DLD1 (cell line): ENCODE measurements at regions not wholly inside any gene's neighbourhood (a gene's known extent, or its start where the extent isn't known, plus 50 kb on each side); places are given as distances from the start of the nearest gene placed in this dataset.
"Not testable (repeated sequence)": the region's sequence is repeated elsewhere in the genome, so short reads cannot be mapped to it uniquely, and the experiment has no call there.

Source experiments
- in situ Hi-C: cut with HindIII; loops from 2 replicates; pipeline ENCODE4 v1.10.0; 2017; ENCODE audit warnings: low sequenced_read_pairs

DNA sequence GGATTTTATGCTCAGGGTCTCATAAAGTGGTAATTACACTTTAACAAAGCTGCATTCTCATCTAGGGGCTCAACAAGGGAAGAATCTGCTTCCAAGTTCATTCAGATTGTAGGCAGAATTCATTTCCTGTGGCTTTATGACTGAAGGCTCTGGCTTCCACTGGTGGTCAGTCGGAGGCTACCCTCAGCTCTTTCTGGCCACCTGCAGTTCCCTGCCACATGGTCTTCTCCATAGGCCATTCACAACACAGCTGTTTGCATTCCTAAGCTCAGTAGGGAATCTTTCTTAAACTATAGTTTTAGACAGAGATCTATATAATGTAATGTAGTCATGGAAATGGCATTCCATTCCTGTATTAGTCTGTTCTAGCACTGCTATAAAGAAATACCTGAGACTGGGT lies 973.0 kb upstream of the SLIT2 start:
- in situ Hi-C loops: no loop called here

DNA sequence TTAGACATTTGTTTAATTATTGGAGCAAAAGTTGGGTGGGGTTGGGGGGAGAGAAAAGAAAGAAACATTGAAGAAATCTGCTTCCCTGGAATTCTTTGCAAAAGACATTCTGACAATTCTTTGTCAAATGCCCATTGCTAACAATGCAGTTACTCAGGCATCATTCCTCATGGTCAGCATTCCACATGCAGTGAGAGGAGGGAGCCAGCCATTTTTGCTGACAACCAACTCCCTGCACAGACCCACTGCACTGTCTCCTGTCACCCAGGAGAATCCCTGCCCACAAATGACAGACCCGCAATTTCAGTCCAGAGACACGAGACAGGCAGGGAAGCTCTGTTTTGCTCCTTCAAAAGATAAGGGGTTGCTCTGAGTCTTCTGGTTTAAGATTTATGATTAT lies 985.1 kb upstream of the SLIT2 start:
- in situ Hi-C loops: no loop called here

DNA sequence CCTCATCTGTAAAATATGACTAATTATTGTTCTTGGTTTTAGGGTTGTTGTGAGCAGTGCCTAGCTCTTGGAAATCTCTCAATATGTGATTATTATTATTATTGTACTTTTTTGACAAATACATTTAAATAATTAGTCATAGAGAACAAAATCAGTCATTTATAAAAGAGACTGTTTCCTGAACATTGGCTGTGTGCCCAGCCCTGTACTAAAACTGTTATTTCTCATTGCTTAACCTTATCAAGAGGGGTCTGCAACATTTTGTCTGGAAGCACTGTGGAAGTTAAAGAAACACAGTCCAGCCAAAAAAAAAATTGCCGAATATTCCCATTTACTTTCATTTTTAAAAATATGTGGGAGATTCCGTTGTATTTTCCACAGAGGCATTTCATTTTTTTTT lies 989.2 kb upstream of the SLIT2 start:
- in situ Hi-C loops: no loop called here

DNA sequence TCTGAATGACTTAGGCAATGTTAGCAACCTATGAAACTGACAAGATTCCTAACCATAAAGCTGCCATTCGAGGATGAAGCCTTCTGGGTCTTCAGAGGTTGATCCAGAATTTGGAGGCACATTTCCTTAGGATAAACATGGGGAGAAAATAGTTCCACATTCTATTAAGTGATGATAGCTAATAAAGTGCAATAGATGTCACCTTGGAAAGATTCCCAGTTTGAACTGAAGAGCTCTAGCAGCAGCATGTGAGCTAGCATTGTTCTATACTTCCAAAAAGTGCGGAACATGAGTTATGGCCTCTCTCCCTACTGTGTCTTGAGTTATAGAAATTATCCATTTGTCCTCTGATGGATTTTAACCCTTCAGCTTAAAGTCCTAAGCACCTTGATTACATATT lies 991.4 kb upstream of the SLIT2 start:
- in situ Hi-C loops: no loop called here

DNA sequence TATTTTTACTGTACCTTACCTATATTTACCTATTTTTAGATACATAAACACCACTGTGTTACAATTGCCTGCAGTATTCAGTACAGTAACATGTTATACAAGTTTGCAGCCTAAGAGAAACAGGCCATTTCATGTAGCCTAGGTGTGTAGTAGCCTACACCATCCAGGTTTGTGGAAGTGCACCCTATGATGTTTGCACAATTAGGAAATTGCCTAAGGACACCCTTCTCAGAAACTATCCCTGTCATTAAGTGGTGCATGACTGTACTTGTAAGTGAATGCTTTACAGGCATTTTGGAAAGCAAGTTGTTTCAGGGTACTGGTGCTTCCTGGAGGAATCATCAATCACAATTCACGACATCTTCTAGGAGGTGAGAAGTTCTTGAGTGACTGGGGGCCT lies 991.8 kb upstream of the SLIT2 start:
- in situ Hi-C loops: no loop called here

DNA sequence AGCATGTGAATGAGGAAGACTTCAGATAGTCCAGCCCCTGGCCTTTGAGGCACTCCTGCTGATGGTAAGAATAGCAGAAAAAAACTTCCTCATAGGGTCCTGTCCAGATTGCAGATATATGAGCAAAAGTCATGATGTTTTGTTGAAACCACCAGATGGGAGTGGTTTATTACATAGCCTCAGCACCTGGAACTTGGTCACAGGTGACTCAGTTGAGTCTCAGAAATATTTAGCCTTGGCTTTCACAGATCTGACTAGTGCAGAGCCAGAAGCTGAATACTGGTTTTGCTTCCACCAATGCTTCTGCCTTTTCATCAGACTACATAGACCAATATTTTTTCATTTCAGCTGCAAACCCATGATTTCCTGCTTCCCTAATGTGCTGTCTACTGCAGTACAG lies 994.9 kb upstream of the SLIT2 start:
- in situ Hi-C loops: no loop called here

DNA sequence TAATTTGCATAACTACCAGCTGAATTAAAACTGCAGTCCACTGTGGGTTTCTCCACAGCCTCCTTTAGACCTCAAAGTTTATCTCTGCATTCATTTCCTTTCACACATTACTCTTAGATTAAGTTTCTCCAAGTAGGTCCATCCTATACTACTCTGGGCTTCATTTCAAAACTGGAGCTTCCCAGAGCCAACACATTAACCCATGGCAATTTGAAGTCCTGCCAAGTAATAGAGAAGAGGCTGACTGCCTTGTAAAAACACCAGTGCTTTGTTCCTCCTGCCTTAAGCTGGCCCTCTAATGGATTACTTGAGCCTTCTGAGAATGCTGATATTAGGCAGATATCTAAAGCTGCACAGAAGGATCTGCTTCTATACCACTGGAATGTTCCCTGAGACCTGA lies 997.2 kb upstream of the SLIT2 start:
- in situ Hi-C loops: no loop called here

DNA sequence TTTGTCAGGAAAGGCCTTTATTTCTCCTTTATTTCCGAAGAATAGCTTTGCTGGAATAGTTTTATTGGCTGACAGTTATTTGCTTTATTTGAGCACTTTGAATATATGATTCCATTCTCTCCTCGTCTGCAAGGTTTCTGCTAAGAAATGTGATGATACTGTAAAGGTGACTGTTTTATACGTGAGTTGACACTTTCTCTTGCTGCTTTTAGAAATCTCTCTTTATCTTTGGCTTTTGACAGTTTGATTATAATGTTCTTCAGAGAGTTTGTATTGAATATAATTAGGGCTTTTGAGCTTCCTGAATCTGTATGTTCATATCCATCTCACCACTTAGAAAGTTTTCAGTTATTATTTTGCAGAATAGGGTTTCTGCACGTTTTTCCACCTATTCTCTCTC lies 1003.7 kb upstream of the SLIT2 start:
- in situ Hi-C loops: no loop called here

DNA sequence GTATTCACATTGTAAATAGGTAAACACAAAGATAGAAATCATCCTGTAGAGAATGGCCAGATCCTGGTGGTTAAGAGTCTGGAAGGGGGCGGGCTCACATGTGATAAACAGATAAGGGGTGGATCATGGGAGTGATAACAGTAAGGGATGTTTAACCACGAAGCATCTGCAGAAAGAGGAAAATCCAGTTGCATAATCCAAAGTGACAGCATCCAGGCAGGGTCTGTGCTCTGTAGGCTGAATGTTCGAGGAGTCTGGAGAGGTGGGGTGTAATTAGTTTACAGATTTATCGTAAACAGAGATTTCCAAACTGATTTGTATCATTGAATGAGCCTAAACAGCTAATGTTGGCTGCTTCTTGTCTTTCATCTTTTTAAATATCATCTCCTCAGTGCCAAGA lies 1009.8 kb upstream of the SLIT2 start:
- in situ Hi-C loops: no loop called here

DNA sequence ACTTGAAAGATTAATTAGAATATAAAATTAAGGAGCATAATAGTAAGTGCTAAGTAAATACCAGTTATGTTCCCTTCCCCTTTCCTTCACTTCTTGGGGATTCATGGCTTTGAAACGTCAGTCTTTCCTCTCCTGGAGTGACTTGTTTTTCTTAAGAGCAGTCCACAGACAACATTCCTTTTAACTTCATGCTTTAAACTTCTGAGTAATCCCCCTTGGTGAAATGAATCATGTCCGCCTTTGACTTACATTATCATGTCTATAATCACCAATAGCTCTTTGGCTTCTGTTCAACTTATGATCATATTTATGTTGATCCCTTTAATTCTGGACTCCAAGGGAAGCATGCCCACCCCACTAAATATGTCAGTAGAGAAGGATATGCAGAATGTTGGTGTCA lies 1012.1 kb upstream of the SLIT2 start:
- in situ Hi-C loops: no loop called here

DNA sequence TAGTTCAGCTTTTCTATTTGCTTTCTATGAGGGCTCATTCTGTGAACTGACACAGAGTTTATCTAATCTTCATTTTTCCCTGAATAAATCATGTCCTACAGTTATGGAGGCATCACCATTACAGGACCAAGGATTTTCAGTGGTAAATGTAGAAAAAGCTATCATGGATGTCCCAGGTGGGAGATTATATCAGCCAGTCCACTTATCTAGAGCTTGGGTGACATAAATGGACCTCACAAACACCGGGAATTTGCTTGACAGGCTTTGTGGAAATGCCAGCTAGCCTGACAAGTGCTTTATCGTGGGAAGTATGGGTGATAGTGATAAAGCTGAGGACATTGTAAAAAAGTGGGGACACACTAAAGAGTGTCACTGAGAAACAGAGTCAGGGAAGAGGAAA lies 1015.2 kb upstream of the SLIT2 start:
- in situ Hi-C loops: no loop called here

DNA sequence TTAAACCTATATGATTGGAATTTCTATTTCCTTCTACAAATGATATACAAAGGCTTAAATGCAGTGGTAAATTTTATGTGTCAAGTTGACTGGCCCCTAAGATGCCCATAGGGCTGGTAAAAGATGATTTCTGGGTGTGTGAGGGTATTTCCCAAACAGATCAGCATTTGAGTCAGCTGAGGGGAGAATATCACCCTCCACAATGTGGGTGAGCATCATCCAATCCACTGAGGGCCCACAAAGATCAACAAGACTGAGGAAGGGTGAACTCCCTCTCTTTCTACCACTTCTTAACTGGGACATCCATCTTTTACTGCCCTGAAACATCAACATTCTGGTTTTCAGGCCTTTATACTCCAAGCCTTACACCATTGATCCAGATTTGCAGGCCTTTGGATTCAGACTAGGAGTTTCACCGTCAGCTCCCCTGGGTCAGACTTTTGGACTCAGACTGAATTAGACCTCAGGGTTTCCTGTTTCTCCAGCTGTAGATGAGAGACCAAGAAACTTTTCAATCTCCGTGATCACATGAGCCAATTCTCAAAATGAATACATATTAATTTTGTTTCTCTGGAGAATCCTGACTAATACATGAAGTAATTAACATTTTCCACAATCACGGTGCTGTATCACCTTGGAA lies 1020.7 kb upstream of the SLIT2 start:
- in situ Hi-C loops: no loop called here

DNA sequence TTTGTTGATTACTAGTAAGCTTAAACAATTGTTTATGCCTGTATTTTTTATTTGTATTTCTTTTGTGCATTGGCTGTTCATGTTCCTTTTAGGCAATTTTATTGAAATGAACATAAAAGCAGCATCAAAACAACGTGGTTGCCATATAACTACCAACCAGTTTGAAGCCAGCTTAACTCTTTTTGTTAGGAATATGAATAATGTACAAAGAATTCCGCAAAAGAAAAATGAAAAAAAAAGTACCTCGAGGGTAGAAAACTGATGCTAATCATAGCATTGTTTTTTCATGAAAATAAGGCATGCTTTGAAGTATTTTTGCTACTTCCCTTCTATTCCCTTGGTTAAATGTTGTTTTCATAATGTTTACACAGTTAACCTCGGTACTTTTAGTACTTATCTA lies 1024.0 kb upstream of the SLIT2 start:
- in situ Hi-C loops: no loop called here

DNA sequence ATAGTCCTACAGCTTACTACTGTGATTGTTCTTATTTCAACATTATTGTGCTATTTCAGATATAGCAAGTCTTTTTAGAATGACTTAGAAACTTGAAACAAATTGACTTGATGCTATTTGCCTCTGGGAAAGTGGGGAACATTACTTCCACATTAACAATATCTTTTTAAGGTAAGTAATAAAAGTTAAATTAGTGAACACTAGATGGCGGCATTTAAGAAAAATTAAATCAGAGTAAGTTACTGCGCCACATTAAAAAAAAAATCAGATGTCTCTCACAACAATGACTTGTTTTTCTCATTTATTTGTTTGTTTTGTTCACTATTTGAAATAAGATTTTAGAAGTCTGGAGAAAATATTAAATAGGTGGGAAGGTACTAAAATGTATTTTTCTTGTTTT lies 1026.9 kb upstream of the SLIT2 start:
- in situ Hi-C loops: no loop called here

DNA sequence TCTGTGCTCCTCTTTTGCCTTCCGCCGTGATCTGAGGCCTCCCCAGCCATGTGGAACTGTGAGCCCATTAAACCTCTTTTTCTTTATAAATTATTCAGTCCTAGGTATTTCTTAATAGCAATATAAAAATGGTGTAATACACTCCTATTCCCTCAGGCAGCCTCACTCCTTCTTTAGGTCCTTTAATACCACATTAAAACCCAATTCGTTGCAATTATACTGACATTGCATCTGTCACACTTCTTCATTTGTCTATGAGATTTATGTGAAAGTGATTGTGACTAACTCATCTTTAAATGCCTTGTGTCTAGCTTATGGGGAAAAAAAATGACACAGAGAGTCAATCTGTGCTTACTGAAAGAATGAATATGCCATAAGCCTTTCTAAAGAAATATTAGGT lies 1035.2 kb upstream of the SLIT2 start:
- in situ Hi-C loops: no loop called here

DNA sequence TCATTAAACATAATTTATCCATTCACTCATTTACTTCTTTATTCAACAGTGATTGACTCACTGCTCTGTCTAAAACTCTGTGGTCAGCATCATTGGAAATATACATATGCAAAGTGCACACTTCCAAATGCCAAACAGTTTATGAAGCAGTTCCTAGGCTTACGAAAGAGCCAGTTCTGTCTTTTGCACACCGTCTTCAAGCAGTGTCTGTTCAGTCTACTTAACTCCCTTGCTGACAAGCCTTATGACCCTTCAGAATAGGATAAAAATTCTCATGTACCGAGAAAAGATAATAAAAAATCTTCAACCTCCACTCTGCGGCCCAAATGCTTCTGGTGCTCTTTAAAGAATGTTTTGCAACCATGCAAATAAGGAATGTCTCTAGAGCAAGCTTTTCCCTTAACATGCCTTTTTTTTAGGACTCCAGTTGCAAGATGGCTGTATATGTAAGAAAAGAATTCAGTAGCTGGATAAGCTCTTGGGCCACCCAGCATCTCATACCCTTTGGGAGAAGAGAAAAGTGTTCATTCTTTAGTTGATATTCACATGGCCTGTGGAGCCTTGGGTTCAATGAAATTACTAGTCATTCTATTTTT lies 1037.0 kb upstream of the SLIT2 start:
- in situ Hi-C loops: no loop called here

DNA sequence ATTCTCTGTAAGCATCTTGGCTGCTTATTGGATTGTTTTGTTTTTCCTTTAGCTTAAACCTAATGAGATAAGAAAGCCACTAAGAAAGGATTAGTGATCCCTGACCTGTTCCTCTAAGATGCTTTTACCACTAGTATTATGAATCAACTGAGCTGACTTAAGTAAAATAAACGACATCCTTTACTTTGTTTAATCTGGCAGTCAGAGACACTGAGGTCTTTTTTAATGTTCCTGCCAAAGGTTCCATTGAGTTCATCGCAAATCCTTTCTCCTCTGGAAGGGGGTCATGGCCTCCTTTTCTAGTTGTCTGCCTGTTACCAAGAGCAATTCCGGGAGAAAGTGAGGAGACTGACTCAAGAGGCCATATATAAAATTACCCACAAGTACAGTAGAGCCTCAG lies 1038.3 kb upstream of the SLIT2 start:
- in situ Hi-C loops: no loop called here

DNA sequence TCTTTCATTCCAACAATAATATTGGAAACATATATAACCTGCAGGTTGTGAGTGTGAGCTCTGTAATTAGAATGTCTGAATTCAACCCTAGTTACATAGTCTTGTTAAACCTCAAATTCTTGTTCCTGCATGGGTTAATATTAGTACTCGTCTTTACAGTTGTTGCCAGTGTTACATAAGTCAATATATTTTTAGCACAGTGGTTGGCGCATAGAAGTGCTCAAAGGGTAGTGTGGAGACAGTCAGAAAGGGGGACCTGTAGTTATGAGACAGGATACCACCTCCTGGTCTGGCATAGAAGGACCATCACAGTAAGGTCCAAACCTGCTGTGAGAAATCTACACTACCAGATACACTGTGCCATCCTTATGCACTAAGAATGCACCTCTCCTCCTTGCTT lies 1045.9 kb upstream of the SLIT2 start:
- in situ Hi-C loops: no loop called here

DNA sequence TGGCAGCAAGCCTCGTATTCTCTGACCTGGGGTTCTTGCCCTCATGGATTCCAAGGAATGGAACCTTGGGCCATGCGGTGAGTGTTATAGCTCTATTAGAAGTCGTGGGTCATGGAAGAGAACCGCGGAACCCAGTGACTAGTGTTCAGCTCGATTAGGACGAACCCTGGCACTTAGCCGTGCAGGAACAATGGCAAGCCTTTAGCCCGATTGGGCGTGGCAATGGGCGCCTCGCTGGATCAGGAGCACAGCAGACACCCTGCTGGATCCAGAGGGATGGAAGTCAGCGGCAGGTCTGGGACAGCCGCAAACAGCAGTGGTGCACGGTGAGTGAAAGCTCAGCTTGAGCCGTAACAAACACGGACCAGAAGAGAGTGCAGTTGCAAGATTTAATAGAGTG lies 1053.9 kb upstream of the SLIT2 start:
- in situ Hi-C loops: not testable (repeated sequence)

DNA sequence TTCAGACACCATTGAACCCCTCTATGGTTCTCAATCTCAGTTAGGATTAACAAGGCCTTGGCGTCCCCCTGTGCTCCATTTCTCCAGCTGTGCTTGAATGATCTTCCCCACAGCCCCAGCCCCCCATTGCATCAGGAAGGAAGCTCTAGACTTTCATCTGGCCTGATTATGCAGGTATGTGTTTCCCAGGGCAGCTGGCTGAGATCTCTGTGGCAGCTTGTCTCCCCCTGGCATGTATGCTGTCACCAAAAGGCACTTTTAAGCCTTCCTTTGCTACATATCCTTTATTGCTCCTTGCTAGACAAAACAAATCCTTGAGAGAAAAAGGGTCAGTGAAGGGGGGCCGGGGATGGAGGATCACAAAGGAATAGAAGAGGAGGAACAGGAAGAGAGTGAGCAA lies 1056.0 kb upstream of the SLIT2 start:
- in situ Hi-C loops: no loop called here

DNA sequence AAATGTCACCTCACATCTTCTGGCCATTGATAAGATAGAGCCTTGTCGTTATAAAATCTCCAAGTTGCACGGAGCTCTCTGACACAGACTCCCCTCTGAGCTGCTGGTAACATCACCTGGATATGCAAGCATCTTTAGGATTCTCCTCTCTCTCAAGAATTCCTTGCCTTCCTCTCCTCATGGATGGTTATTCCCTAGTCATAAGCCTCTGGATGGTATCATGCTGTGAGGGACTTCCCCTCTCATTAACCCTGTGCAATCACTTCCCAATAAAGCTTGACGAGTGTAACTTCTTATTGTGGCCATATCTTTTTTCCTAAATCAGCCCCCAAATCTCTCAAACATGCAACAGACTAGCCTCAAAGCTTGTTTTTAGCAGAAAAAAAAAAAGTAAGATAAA lies 1057.0 kb upstream of the SLIT2 start:
- in situ Hi-C loops: no loop called here

DNA sequence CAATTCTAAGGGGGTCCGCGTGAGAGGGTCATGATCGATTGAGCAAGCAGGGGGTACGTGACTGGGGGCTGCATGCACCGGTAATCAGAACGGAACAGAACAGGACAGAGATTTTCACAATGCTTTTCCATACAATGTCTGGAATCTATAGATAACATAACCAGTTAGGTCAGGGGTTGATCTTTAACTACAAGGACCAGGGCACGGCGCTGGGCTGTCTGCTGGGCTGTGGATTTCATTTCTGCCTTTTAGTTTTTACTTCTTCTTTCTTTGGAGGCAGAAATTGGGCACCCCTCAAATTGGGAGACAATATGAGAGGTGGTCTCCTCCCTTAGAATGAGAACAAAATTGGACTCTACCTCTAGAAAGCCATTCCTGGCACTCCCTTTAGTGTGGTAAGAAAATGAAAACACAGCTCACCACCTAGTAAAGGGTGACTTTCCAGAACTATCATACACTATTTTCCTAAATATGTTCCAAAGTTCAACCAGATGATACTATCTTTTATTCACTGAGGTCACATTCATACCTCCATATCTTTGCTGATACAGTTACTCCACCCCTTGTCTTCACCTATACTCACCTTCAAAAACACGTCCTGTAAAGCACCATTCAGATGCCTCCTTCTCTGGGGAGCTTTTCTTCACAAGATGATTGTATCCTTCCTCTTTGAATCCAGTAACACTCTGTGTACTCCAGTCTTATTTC lies 1058.3 kb upstream of the SLIT2 start:
- in situ Hi-C loops: no loop called here
